Esophagus squamous epithelium (tissue), 5 donors: ENCODE measurements at regions not wholly inside any gene's neighbourhood (a gene's known extent, or its start where the extent isn't known, plus 50 kb on each side); places are given as distances from the start of the nearest gene placed in this dataset.

ENCODE experiments used
- DNase-seq: peaks from one replicate; lab custom pipeline; 2025; lab: John Stamatoyannopoulos, UW
- H3K27ac ChIP-seq, 4 donors: fragments of 200-600 bp; sonication (generic); one replicate each; pipeline ENCODE4 v1.5.1; 2016 to 2019; ENCODE audit warnings: mild to moderate bottlenecking in 1 of 4
- H3K27me3 ChIP-seq, 4 donors: fragments of 200-600 bp; sonication (generic); 1 replicate in 3 of 4; 2 replicates in 1 of 4; pipeline versions ENCODE4 v1.5.1 to v1.6.0; 2017 to 2021; ENCODE audit warnings: antibody characterized with exemption in 1 of 4
- H3K36me3 ChIP-seq, 3 donors: fragments of 200-600 bp; sonication (generic); one replicate each; pipeline ENCODE4 v1.5.1; 2016 to 2019
- H3K4me1 ChIP-seq, 3 donors: fragments of 200-600 bp; sonication (generic); one replicate each; pipeline ENCODE4 v1.5.1; 2017 to 2019
- H3K4me3 ChIP-seq, 4 donors: fragments of 200-600 bp; sonication (generic); 1 replicate in 3 of 4; 2 replicates in 1 of 4; pipeline ENCODE4 v1.5.1; 2016 to 2019; ENCODE audit warnings: mild to moderate bottlenecking in 2 of 4, moderate library complexity in 1 of 4
- H3K9me3 ChIP-seq, 3 donors: fragments of 200-600 bp; sonication (generic); one replicate each; pipeline ENCODE4 v1.5.1; 2016 to 2019
- CTCF ChIP-seq, 6 experiments: fragments of 450-650 bp in 4 of 6; fragments of 200-600 bp in 2 of 6; sonication (generic) in 2 of 6; IDR thresholded peaks; one replicate each; pipeline ENCODE4 v1.5.1; 2016 to 2019; ENCODE audit warnings: antibody characterized with exemption in 6 of 6, mild to moderate bottlenecking in 4 of 6, moderate library complexity in 4 of 6
- POLR2A ChIP-seq, 4 donors: fragments of 450-650 bp; IDR thresholded peaks; one replicate each; pipeline ENCODE4 v1.6.1; 2017; ENCODE audit warnings: antibody characterized with exemption in 4 of 4, mild to moderate bottlenecking in 4 of 4, moderate library complexity in 3 of 4
- WGBS, 2 donors: methylation state at CpG; one replicate each; pipeline ENCODE4 v1.1.5; 2018; 5-methylcytosine and 5-hydroxymethylcytosine counted together
- intact Hi-C: fragments of 100-400 bp; cut with DNase I; formaldehyde crosslinking; loops from one replicate; pipeline ENCODE4 v1.15.0; 2022
- donor health status: DM: yes; HTN: yes; CAD: no.

DNA sequence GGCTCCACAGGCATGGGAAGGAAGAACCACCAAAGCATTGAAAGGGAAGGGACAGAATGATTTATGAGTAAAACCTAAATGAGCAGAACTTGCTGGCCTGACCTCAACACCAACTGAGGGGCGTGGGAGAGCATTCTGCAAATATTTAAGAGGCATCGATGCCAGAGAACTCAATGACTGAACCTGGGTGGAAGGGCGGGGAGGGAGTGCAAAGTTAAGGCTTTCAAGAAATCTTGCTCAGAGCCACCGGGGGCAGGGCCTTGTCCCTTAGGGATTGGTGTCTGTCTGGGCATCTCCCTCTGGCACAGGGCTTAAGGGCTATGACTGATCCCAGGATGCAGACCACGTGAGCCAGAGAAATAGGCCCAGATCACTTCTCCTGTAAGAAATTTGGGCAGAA is 137.1 kb downstream of the ADAMTS15 start:
- TF ChIP-seq POLR2A (IDR thresholded peaks at IDR 0.05) (no peak), CTCF (IDR thresholded peaks at IDR 0.05) (no peak)
- intact Hi-C loops, result no loop called here
- Histone ChIP-seq H3K4me1 (peaks cover 0 to 18% (median 7%) of the 10 kb centered on the region in 3 donors), H3K9me3 (no peaks in the 10 kb centered on the region), H3K27me3 (no peaks in the 10 kb centered on the region), H3K27ac (peak overlapping the region in 1 of 4 donors; percentile 46), H3K4me3 (no peak overlapping the region), H3K36me3 (no peaks in the 10 kb centered on the region)
- DNase-seq, result no peak
- WGBS, 2 donors, result 38 to 42% methylated on average over 4 to 5 of the region's 5 CpGs

- peaks cover 0 to 4% (median 0%) of the 10 kb centered on the region in 3 donors for H3K4me1 ChIP-seq
- 75 to 90% methylated on average over 2 to 4 of the region's 4 CpGs for WGBS, 2 donors
- no peak overlapping the region for H3K27ac ChIP-seq
- DNase-seq, result no peak
- H3K27me3 ChIP-seq, result no peaks in the 10 kb centered on the region
- intact Hi-C loops, result no loop called here
- H3K4me3 ChIP-seq, result no peak overlapping the region
- no peaks in the 10 kb centered on the region for H3K9me3 ChIP-seq
- no peak for TF ChIP-seq CTCF (IDR thresholded peaks at IDR 0.05)
- TF ChIP-seq POLR2A (IDR thresholded peaks at IDR 0.05), result no peak
- H3K36me3 ChIP-seq, result no peaks in the 10 kb centered on the region
Measured at GRCh38 chr11:130587658-130588057, 139.2 kb downstream of the ADAMTS15 start.

DNA sequence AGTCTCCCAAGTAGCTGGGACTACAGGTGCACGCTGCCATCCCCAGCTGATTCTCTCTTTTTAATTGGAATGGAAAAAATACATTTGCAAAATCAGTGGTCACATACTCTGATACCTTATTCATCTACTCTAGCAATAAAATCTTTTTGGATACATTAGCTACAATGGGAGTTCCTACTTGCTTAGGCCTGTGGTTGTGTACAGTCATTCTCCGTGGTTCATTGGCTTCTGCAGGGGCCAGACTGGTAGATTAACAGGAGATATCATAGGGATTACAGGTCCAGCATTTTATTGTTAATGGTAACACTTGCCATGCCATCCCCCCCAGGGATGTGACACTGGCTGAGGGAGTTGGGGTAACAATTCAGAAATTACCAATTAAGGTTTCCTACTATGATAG is 140.0 kb downstream of the ADAMTS15 start:
- no peak overlapping the region for H3K27ac ChIP-seq
- TF ChIP-seq POLR2A (IDR thresholded peaks at IDR 0.05) (no peak), CTCF (IDR thresholded peaks at IDR 0.05) (no peak)
- 52 to 63% methylated on average over 2 of the region's 2 CpGs for WGBS, 2 donors
- H3K4me1 ChIP-seq, result peaks cover 0 to 4% (median 0%) of the 10 kb centered on the region in 3 donors
- H3K27me3 ChIP-seq, result no peaks in the 10 kb centered on the region
- DNase-seq, result no peak
- H3K36me3 ChIP-seq, result no peaks in the 10 kb centered on the region
- no peak overlapping the region for H3K4me3 ChIP-seq
- H3K9me3 ChIP-seq, result no peaks in the 10 kb centered on the region
- intact Hi-C loops, result no loop called here

GRCh38 chr11:130592056-130592455 is 143.6 kb downstream of the ADAMTS15 start:
- Histone ChIP-seq H3K27me3 (no peaks in the 10 kb centered on the region), H3K4me1 (no peaks in the 10 kb centered on the region), H3K27ac (no peak overlapping the region), H3K4me3 (no peak overlapping the region), H3K36me3 (no peaks in the 10 kb centered on the region), H3K9me3 (no peaks in the 10 kb centered on the region)
- WGBS, 2 donors, result 12 to 20% methylated on average over 2 of the region's 2 CpGs
- intact Hi-C loops, result no loop called here
- DNase-seq, result no peak
- TF ChIP-seq CTCF (IDR thresholded peaks at IDR 0.05) (no peak), POLR2A (IDR thresholded peaks at IDR 0.05) (no peak)

DNA sequence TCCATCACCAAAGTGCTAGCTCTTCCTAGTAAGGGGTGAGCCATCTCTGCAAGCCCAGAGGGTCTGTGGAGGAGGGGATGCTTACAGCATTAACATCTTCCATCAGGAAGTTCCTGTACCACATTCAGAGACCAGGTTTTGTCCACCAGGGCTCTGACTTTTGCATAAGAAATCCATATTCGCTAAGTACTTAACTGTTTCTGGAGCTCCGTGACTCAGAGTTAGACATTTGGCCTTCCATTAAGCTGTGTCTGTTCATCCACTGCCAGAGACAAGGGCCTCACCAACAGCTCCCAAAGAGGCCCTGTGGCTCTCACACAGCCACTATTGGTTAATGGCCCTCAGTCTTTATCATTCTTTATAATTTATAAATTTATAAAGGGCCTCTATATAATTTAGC is 144.6 kb downstream of the ADAMTS15 start:
- 95 to 100% methylated on average over 2 of the region's 2 CpGs for WGBS, 2 donors
- Histone ChIP-seq H3K36me3 (no peaks in the 10 kb centered on the region), H3K9me3 (no peaks in the 10 kb centered on the region), H3K27me3 (no peaks in the 10 kb centered on the region), H3K4me1 (no peaks in the 10 kb centered on the region), H3K27ac (no peak overlapping the region), H3K4me3 (no peak overlapping the region)
- no peak for DNase-seq
- TF ChIP-seq CTCF (IDR thresholded peaks at IDR 0.05) (no peak), POLR2A (IDR thresholded peaks at IDR 0.05) (no peak)
- intact Hi-C loops, result no loop called here
